ENCODE measurements at regions not wholly inside any gene's neighbourhood (a gene's known extent, or its start where the extent isn't known, plus 50 kb on each side); places are given as distances from the start of the nearest gene placed in this dataset.

DNA sequence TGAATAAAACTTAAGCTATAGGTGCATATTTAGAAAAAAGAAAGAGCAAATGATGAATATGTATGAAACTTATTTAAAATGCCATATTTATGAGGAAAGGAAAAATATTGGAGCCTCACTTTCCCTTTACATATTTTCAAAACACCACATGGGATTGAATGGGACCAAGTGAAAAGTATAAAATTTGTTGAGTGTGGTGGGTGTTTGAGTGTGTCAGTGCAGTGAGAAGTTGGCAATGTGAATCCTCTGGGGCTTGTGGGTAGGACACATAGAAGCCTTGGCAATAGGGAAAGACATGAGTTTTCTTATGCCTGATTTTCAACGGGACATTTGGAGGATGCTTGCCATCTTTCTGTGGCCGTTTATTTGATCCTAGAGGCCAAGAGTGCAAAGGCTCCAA, 502.2 kb upstream of the CELF4 start:
- DNase-seq (ENCODE audit: low read depth, low spot score), result no peak

DNA sequence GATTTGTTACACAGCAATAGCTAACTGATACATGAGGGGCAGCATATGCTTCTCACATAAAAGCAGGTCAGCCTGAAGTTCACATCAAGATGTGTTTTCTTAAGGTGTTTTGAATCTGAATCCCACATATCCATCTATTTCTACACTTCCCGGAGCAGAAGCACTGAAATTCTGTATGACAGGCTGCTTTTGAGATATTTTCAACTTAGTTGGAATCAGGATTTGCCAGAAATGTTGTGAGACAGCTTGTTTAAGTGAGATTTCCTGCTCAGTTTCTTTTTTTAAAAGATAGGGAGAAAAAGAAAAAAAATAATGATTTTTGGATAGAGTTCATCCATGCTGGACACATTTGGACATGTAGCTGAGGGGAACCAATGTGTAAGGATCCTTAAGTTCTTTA, 501.5 kb upstream of the CELF4 start:
- no peak for DNase-seq (ENCODE audit: low read depth, low spot score)

GRCh38 chr18:38052879-38053590, 487.4 kb upstream of the CELF4 start:
- DNase-seq (ENCODE audit: low read depth, low spot score), result no peak

DNA sequence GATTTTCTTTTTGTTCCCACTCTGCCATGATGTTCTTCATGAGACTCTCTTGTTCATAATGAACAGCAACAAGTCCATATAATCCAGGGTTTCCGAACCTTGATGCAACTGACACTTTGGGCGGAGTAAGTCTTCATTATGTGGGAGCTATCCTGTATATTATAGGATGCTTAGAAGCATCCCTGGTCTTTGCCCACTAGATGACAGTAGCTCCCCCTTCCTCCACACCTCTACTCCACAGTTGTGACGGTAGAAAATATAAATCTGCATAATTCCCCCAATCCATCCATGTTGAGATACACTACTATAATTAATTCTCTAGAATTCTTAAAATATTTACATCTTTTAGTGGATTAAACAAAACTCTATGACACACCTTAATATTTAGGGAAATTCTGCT, 482.2 kb upstream of the CELF4 start:
- no peak for DNase-seq (ENCODE audit: low read depth, low spot score)

- no peak for DNase-seq (ENCODE audit: low read depth, low spot score)
Measured at GRCh38 chr18:38046651-38047050, 481.1 kb upstream of the CELF4 start.

DNA sequence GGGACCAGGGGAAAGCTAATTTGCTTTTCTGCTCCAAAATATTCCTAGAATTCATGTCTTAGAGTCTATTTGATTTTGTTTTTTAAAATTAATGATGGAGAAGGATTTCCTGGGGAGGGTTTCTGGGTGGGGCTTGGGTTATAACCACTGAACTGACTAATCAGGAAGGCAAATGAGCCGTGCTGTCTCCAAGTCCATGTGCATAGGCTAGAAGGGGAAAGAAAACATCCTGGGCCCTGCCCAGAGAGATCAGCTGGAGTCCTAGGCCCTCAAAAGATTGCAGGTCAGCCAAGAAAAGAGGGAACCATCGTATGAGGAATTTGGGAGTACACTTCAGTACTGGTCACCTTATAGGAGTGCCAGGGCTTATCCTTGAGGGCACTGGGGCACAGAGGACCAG, 480.2 kb upstream of the CELF4 start:
- no peak for DNase-seq (ENCODE audit: low read depth, low spot score)

- no peak for DNase-seq (ENCODE audit: low read depth, low spot score)
Measured at GRCh38 chr18:38042211-38042890, 476.8 kb upstream of the CELF4 start.

DNA sequence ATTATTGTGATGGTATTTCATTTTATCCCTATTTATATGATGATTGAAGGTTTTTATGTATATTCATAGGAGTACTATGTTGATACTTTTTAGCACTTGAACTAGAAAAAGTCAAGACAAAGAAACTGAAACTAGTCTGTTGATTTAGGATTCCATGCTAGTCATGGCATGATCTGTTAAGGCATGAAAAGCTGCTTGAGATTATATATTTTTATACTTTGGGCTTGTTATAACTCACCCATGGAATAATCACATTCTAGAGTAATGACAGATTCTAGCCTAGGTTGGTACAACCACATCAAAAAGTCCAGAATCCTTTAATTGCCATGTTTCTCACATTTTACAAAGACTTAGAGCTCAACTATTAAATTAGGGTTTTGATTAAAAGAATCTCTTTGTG, 472.6 kb upstream of the CELF4 start:
- DNase-seq (ENCODE audit: low read depth, low spot score), result no peak

- DNase-seq (ENCODE audit: low read depth, low spot score), result no peak
Measured at GRCh38 chr18:38035193-38035592, 469.6 kb upstream of the CELF4 start.

DNA sequence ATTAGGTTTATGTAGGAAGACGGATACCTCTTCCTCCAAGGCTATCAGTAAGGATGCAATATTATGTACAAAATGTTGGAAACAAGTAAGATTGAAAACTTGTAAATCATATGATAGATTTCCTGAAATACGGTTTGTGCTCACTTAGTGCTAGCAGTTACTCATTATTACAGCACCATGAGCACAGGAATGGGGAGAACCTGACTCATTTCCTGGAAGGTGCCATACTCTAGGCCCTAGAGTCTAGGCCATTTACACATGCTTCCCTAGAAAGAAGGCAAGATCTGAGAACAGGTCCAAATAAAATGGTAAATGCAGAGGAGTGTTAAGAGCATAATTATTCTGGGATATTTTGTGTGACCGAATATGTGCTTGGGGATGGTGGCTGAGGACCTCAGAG, 467.7 kb upstream of the CELF4 start:
- DNase-seq (ENCODE audit: low read depth, low spot score), result no peak

- no peak for DNase-seq (ENCODE audit: low read depth, low spot score)
Measured at GRCh38 chr18:38032516-38032915, 466.9 kb upstream of the CELF4 start.

- DNase-seq (ENCODE audit: low read depth, low spot score), result no peak
Measured at GRCh38 chr18:38028946-38029345, 463.3 kb upstream of the CELF4 start.

- DNase-seq (ENCODE audit: low read depth, low spot score), result no peak
Measured at GRCh38 chr18:38025433-38026038, 459.9 kb upstream of the CELF4 start.

DNA sequence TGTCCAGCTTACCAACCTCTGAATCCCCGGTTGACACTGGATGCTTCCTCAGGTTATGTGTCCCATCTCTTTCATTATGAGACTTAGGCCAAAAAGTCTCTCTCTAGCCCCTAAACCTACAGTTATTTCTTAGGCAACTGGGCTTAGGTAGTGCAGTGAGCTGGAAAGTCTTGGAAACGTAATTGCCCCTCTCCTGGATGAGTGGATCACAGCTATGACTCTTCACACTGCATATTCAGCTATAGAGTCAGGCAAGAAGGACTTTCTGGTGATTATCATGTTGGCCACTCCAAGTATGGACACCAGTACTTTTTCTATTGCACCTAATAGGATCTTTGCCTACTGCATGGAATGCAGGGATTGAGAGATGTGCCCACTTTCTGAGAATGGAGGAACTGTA, 458.3 kb upstream of the CELF4 start:
- no peak for DNase-seq (ENCODE audit: low read depth, low spot score)

DNA sequence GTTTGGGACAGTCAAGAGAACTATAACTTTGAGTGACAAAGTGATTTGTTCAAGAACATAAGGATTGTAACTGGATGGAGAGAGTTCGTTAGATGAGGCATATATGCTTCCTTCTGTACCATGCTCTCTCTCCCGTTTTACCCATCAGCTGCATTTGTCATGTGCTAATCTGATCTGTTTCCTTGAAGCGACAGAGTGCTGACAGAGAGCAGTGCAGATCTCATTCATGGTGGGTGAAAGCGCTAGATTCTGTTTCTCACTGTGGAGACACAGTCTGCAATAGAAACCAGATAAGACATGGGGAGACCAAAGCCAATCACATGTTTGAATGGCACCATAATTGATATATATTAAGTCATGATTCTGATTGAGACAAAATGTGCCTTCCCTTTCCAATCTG, 456.6 kb upstream of the CELF4 start:
- no peak for DNase-seq (ENCODE audit: low read depth, low spot score)

- DNase-seq (ENCODE audit: low read depth, low spot score), result no peak
Measured at GRCh38 chr18:38019292-38019691, 453.7 kb upstream of the CELF4 start.

DNA sequence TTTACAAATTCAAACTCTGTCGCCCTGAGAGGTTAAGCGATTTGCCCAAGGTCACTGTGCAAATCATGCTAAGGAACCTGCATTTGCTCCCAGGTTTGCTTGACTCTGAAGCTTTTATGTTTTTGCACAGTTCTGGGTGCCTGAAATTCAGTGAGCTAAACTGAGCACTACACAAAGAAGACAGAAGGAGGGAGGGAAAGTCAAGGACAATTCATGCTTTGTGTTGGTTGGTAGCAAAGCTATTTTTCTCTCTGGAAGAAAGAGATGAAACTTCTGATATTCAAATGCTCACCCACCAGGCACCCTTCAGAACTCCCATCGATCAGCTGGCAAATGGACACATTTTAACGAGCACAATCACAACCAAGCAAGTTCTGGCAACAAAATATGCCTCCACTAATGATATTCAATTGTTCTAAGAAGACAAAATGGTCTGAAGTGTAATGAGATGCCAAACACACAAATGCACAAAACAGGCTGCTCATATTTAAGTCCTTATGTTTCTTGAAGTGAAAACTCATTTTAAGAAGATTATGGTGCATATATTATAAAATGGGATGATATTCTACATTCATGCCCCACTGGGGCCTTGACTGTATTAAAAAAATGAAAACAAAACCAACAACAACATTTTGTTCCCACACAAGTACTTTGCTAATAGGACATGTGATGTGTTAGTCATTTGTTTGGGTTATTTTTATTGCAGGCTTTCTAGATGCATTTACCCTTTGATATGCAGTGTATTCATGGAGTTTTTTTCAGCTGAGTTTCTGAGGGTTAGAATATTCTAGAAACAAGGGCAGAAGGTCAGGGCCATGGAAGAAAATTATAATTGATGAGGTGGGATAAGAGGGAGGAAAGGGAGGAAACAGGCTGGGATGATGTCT, 445.6 kb upstream of the CELF4 start:
- no peak for DNase-seq (ENCODE audit: low read depth, low spot score)

- no peak for DNase-seq (ENCODE audit: low read depth, low spot score)
Measured at GRCh38 chr18:38010037-38010436, 444.4 kb upstream of the CELF4 start.

- no peak for DNase-seq (ENCODE audit: low read depth, low spot score)
Measured at GRCh38 chr18:38009320-38009719, 443.7 kb upstream of the CELF4 start.

DNA sequence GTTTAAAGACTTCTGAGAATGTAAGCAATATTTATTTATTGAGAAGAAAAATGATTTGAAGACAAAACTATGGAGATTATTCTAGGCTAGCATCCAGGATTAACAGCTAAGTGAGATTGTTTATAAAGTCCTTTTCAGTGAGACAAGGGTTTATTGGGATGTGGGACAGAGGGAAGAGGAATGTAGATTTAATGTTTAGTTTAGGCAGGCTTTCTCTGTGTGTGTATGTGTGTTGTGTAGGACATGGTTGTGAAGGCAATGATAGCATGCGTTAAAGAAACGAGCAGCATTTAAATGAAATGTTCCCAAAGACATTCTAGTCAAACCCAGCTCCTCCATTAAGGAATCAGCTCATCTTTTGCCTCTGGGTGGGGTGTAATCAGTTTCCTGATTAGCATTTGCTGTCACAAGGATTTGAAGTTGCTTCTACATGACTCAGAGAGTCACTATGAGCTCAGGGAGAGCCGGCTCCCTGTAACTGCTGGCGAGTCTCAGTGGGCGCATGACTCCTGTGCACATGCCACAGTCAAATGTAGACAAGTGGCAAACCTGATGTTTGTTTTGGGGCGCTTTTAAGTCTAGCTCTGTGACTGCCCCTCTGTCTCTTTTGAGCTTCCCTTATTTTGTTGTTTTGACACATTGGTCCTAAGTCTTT, 442.2 kb upstream of the CELF4 start:
- no peak for DNase-seq (ENCODE audit: low read depth, low spot score)

- DNase-seq (ENCODE audit: low read depth, low spot score), result no peak
Measured at GRCh38 chr18:38007026-38007425, 441.4 kb upstream of the CELF4 start.

DNA sequence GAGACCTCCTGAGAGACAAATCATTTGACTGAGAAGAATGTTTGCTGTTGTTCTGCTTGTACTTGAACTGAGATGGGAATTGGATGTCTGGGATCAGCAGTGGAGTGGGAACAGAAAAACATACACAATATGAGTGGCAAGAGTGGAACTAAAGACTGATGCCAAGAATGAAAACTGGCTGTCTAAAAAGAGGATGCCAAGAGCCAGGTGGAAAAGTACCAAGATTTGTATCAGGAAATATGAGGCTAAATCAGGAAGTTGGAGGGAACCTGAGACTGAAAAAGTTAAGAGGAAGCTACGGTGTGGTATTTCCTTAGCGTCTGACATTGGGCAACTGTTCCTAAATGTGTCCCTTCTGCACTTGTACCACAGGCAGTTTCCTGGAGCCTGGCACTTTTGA, 440.9 kb upstream of the CELF4 start:
- DNase-seq (ENCODE audit: low read depth, low spot score), result no peak

Data from iPS DF 19.7 (cell line).